Liver (tissue), 8 donors: ENCODE measurements at regions not wholly inside any gene's neighbourhood (a gene's known extent, or its start where the extent isn't known, plus 50 kb on each side); places are given as distances from the start of the nearest gene placed in this dataset.

Experiments
- DNase-seq: peaks from one replicate; pipeline ENCODE4 v3.0.0-alpha.2; 2017; ENCODE audit warnings: low spot score
- H3K27ac ChIP-seq, 2 donors: one replicate each; pipeline ENCODE4 v1.7.0; 2013; ENCODE audit warnings: inconsistent platforms in 2 of 2, low read length in 2 of 2, control low read depth in 1 of 2, low read depth in 1 of 2, mild to moderate bottlenecking in 1 of 2
- H3K27me3 ChIP-seq, 4 donors: one replicate each; pipeline versions ENCODE4 v1.6.1 to v1.7.0; 2013; ENCODE audit warnings: low read length in 3 of 4, inconsistent platforms in 1 of 4, mild to moderate bottlenecking in 1 of 4, moderate library complexity in 1 of 4; ENCODE audit not compliant: control insufficient read depth in 4 of 4, insufficient read depth in 4 of 4
- H3K36me3 ChIP-seq, 4 donors: one replicate each; pipeline versions ENCODE4 v1.6.1 to v1.7.0; 2013; ENCODE audit warnings: low read length in 3 of 4, mild to moderate bottlenecking in 3 of 4, low read depth in 1 of 4, moderate library complexity in 1 of 4; ENCODE audit not compliant: control insufficient read depth in 4 of 4, insufficient read depth in 3 of 4
- H3K4me1 ChIP-seq, 4 donors: one replicate each; pipeline versions ENCODE4 v1.6.1 to v1.7.0; 2013; ENCODE audit warnings: low read length in 3 of 4, mild to moderate bottlenecking in 3 of 4, moderate library complexity in 1 of 4; ENCODE audit not compliant: control insufficient read depth in 4 of 4, insufficient read depth in 4 of 4
- H3K4me3 ChIP-seq, 3 donors: one replicate each; pipeline versions ENCODE4 v1.6.1 to v1.7.0; 2013; ENCODE audit warnings: low read length in 3 of 3, control low read depth in 1 of 3, low read depth in 1 of 3, mild to moderate bottlenecking in 1 of 3
- H3K9ac ChIP-seq, 2 donors: one replicate each; pipeline ENCODE4 v1.7.0; 2013; ENCODE audit warnings: low read length in 2 of 2, mild to moderate bottlenecking in 2 of 2, moderate library complexity in 2 of 2, control low read depth in 1 of 2, low read depth in 1 of 2
- H3K9me3 ChIP-seq, 4 donors: one replicate each; pipeline versions ENCODE4 v1.6.1 to v1.7.0; 2013; ENCODE audit warnings: low read length in 3 of 4; ENCODE audit not compliant: control insufficient read depth in 4 of 4
- ATF3 ChIP-seq: IDR thresholded peaks from 2 replicates; pipeline ENCODE4 v1.6.1; 2016; ENCODE audit warnings: antibody characterized with exemption
- CTCF ChIP-seq: fragments of 150-350 bp; IDR thresholded peaks from 2 replicates; pipeline ENCODE4 v1.5.1; 2017; ENCODE audit warnings: improper control_type of control experiment, low read depth, low read length; ENCODE audit not compliant: missing input control
- EGR1 ChIP-seq, 2 donors: IDR thresholded peaks; 2 replicates each; pipeline ENCODE4 v1.6.1; 2016 to 2018; ENCODE audit warnings: antibody characterized with exemption in 2 of 2, low read depth in 2 of 2
- MAX ChIP-seq: IDR thresholded peaks from 2 replicates; pipeline ENCODE4 v1.6.1; 2016; ENCODE audit warnings: antibody characterized with exemption
- NR2F2 ChIP-seq: IDR thresholded peaks from 2 replicates; pipeline ENCODE4 v1.6.1; 2016; ENCODE audit warnings: antibody characterized with exemption
- RAD21 ChIP-seq, 2 donors: IDR thresholded peaks; 2 replicates each; pipeline ENCODE4 v1.6.1; 2016; ENCODE audit warnings: antibody characterized with exemption in 2 of 2, mild to moderate bottlenecking in 2 of 2
- REST ChIP-seq: IDR thresholded peaks from 2 replicates; pipeline ENCODE4 v1.6.1; 2016; ENCODE audit warnings: antibody characterized with exemption, mild to moderate bottlenecking
- RXRA ChIP-seq, 2 donors: IDR thresholded peaks; 2 replicates each; pipeline ENCODE4 v1.6.1; 2017 to 2018; ENCODE audit warnings: antibody characterized with exemption in 2 of 2, mild to moderate bottlenecking in 1 of 2
- SP1 ChIP-seq: IDR thresholded peaks from 2 replicates; pipeline ENCODE4 v1.6.1; 2018; ENCODE audit warnings: antibody characterized with exemption, mild to moderate bottlenecking
- TAF1 ChIP-seq: conservative IDR thresholded peaks from 2 replicates; pipeline ENCODE4 v1.6.1; 2016; ENCODE audit warnings: antibody characterized with exemption, mild to moderate bottlenecking
- ZBTB33 ChIP-seq: IDR thresholded peaks from 2 replicates; pipeline ENCODE4 v1.6.1; 2016; ENCODE audit warnings: antibody characterized with exemption
- WGBS: extraction: QIAGEN DNeasy Blood & Tissue Kit; methylation state at CpG from one replicate; pipeline ENCODE4 v1.1.7; 2013; 5-methylcytosine and 5-hydroxymethylcytosine counted together
- donor health status: healthy.
- donor health status: healthy.
- donor health status: healthy.
- donor health status: healthy.
- donor health status: healthy.

- TF ChIP-seq ZBTB33 (no peak), EGR1 (IDR thresholded peaks at IDR 0.05; ENCODE audit: low read depth in 2 of 2) (no peak), TAF1 (no peak), SP1 (no peak), NR2F2 (no peak), RXRA (IDR thresholded peaks at IDR 0.05) (no peak), CTCF (no peak), RAD21 (IDR thresholded peaks at IDR 0.05) (no peak)
Measured at GRCh38 chr2:4900242-4900641, 791.9 kb upstream of the SOX11 start (continued).

GRCh38 chr2:4900861-4901770 lies 791.1 kb upstream of the SOX11 start:
- WGBS, result 66% methylated on average over 11 of the region's 11 CpGs
- no peak overlapping the region for H3K27ac ChIP-seq
- no peak overlapping the region for H3K9ac ChIP-seq
- DNase-seq, result no peak
- H3K4me3 ChIP-seq, result no peak overlapping the region
- TF ChIP-seq MAX, result no peak
- TF ChIP-seq SP1, result no peak
- TF ChIP-seq REST, result no peak
- TF ChIP-seq ATF3, result no peak
- no peak for TF ChIP-seq NR2F2
- H3K4me1 ChIP-seq, result no peaks in the 10 kb centered on the region
- H3K9me3 ChIP-seq, result no peaks in the 10 kb centered on the region
- no peaks in the 10 kb centered on the region for H3K36me3 ChIP-seq
- no peaks in the 10 kb centered on the region for H3K27me3 ChIP-seq
